HG02623 (cell line): ENCODE measurements at regions not wholly inside any gene's neighbourhood (a gene's known extent, or its start where the extent isn't known, plus 50 kb on each side); places are given as distances from the start of the nearest gene placed in this dataset.

Experiments
- ATAC-seq: cut with Tn5 transposase; IDR thresholded peaks from one replicate; pipeline ENCODE4 v1.9.1; 2021; ENCODE audit warnings: moderate library complexity; ENCODE audit not compliant: unreplicated experiment

DNA sequence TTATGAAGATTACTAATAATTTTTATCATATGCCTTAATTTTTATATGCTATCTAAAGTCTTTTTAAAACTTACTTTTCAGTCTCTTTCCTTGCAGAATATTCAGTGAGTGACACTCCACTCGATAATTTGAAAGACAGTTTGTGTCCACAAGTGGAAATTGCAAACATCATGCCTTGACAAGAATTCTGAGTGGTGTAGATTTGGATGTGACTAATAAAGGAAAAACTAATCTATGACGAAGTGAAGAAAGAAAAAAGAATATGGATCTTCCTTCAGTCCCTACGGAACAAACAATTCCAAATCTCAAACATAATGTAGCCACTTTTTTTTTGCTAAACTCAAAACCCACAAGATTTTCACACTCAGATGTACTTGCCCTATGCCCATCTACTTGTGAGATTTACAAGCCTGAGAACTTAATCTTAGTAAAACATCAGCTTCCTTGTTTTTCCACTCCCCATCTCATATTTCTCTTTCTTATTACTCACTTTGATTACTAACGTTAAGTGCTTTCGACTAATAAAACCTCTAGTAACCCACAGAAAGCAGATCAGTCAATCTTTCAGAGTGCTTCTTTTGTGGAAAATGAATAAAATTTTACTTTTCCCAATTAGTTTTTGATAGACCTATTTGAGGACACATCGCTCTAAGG, 1155.8 kb downstream of the GRIK2 start:
- ATAC-seq, result no peak

DNA sequence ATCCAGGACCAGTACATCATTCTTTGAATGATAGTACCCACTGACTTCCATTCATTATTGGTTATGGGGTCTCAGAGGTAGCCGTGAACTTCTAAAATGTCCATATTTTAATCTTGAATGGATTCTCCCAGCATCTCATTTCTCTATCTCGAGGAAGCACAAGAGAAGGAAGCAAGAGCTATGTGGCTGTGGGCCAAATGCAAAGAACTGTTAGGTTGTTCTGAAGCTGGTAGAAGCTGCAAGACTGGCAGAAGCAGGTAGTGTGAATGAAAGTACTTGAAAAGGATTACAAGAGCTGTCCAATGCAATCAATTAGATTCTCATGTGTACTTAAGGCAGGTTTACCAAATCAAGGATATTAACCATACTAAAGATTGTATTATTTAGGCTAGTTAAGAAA, 1131.8 kb downstream of the GRIK2 start:
- no peak for ATAC-seq

DNA sequence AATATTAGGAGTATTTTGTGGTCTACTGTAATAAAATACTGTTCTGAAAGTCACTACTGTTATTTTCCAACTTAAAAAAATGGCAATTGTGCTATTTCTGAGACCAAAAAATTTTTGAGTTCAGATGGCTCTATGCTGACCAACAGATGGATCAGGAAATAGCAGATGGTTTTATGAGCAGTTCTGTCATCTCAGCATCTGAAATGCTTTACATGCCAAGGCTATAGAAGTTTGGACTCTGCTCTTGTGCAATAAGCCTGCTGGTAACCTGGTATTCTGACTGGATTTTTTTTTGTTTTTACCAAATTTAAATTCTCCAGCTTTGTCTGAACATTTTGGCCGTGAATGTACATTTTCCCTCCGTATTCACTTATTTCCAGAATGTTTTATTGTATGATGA, 1127.5 kb downstream of the GRIK2 start:
- ATAC-seq, result no peak

DNA sequence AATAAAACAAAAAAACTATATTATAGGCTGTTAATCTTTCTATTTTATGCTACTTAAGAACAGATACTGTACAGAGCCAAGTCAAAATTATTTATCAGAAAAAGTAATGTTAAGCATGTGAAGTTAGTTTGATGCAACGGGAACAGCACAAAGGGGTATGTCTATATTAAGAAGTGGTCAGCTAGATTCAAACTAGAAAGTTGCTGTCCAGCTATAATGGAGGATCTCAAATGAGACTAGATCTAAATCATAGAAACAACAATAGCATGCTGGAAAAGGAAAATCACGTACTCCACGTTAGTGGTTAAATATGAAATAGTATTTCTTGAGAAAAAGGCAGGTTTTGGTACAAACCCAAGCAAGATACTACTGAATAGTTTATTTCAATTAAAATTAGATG, 1124.0 kb downstream of the GRIK2 start:
- ATAC-seq, result no peak

DNA sequence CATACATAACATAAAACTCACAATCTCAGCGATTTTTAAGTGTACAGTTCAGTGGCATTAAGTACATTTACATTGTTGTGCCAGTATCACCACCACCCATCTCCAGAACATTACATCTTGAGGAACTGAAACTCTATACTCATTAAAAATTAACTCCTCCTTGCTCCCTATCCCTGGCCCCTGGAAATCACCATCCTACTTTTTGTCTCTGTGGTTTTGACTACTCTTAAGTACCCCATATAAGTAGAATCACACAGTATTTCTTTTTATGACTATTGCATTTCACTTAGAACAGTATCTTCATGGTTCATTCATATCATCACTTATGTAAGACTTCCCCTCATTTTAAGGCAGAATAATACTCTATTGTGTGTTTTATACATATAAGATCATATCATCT, 1108.1 kb downstream of the GRIK2 start:
- no peak for ATAC-seq

DNA sequence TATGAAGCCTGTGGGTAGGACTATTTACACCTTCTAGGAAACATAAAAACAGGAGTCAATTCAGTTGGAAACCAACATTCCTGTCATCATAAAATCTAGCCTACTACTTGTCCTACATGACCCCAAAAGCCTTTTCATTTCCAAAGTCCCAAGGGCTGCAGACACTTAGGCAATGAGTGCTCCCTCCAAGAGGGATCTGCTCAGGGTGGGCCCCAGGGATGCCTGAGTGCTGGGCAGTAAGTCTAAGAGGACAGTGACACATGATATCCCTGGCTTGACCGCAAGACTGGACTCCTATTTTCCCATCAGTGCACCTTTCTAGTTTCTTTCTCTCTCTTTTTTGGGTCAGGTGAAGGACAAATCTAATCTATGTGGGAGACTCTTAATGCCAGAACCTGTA, 1101.3 kb downstream of the GRIK2 start:
- ATAC-seq, result no peak

DNA sequence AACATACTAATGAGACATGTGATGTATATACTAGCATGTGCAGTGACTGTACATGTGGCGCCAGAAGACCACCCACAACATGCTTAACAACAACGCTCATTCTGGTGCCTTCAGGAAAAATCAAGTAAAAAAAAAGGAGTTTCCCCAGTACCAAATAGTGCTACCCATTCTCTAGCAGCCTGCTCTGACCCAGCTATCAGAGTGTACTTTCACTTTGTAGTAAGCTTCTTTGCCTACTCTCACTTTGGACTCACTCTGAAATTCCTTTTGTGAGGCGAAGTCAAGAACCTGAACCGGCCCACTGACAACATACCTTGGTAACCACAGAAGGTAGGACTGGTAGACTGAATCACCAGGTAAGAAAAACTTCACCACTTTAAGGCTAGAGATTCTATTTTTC, 1100.0 kb downstream of the GRIK2 start:
- no peak for ATAC-seq

DNA sequence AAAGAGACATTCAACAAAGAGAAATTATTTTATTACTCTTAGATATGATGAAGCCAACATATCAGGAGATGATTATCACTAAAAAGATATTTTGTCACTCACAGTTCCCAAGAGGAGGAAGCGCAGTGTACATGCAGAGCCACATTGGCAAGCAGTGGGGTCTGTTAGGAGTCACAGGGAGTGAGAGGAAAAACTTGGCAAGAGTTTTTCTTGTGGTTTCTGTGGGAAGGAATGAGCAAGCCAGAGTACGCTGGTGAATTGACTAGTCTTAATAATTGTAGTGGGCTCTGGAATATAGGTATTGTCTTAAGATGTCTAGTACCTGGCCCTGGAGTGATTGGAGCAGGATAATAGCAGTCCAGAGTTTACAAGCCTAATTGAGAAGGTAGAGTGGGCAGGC, 1095.2 kb downstream of the GRIK2 start:
- ATAC-seq, result no peak

DNA sequence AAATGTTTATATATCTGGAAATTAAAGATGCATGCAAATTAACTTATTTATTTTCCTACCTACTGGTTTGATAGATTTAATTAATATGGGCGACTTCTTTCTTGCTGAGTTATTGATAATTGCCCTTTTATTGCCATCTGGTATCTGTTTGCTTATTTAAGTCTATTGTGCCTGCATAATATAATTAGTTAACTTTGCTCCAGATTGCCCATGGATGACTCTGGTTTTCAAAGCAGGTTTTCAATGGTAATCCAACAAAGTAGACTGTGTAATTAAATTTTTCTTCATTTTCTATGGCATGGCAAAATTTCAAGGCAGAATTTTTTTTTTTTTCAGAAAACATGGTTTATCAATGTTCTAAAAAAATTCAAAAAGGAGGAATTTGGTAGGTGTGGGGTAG, 1092.0 kb downstream of the GRIK2 start:
- ATAC-seq, result no peak

DNA sequence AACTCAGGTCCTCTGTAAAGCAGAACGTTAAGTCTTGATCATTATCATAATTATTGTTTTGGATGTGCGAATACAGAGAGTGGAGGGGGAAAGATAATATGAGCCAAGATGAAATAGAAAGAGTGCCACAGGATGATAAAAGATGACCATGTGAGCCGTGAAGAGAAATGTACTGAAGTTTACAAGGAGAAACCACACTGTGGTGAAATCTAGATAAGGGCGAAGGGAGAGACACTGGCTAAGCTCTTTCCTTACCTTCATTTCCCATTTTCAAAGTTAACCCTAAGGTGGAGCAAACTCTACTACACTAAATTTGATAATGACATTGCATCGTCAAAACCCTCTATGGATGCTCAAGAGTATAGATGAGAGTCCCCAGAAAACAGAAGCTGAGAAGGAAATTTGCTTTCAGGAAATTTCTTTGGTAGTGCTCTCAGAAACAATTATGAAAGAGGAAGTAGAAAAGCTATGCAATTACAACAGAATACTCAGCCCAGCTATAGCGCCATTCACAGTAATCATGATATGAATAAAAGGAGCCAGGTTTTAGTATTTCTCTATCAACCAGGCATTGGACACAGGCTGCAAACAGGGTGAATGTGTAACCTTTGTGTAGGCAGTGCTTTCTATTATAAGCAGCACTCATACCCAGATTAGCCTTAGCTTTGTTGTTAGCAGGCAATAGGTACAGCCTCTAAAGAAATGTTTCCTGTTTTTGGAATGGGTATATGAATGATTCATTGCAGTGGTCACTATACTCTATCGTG, 1080.7 kb downstream of the GRIK2 start:
- ATAC-seq, result no peak

DNA sequence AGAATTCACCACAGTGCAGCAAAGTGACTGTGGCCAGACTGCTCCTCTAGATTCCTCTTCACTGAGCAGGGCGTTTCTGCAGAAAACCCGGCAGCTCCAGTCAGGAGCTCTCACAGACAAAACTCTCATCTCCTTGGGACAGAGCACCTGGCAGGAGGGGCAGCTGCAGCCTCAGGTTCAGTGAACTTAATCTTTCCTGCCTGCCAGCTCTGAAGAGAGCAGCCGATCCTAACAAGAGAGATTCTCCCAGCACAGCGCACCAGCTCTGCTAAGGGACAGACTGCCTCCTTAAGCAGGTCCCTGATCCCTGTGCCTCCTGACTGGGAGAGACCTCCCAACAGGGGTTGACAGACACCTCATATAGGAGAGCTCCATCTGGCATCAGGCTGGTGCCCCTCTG, 1065.5 kb downstream of the GRIK2 start:
- no peak for ATAC-seq

DNA sequence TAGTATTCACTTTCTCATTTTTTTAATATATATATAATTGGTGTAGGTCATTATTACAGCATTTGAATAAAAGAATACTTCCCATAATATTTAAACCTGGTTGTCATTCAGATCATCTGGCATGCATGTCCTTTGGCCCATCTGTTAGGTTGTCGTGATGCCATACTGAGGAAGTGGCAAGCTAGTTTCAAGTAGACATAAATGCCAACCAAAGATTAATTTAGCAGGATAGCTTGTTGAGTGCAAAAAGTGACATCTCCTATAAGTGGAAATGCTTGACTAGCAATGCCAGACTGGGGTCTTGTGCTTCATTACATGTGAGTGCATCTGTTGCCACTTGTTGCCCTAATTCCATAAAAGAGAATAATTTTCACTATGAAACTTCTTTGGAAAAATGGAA, 1044.7 kb downstream of the GRIK2 start:
- no peak for ATAC-seq

DNA sequence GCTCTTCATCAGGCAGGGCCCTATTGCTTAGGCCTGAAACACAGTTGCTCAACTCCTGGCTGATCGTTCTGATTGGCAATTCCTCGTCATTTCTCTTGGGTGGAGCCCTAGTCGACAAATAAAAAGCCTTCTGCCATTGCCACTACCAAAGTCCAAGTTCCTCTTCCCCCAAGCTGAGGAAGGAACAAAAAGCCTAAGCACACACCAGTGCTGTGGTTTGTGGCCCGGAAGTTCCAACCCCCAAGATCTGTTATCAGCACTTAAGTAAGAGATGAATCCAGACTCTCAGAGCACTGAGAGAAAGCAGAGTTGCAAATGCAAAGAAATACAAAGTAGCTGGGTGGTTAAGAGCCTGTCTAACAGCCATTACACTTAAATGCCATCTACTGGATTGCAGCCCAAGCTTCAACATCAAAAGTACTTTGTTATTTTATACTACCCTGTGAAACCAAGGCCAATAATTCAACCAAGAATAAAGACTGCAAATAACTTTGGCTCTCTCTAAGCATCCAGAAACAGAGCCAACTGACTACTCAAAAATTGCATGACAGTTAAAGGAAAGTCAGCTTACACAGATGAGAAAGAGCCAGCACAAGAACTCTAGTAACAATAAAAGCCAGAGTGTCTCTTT, 1024.0 kb downstream of the GRIK2 start:
- ATAC-seq, result no peak

DNA sequence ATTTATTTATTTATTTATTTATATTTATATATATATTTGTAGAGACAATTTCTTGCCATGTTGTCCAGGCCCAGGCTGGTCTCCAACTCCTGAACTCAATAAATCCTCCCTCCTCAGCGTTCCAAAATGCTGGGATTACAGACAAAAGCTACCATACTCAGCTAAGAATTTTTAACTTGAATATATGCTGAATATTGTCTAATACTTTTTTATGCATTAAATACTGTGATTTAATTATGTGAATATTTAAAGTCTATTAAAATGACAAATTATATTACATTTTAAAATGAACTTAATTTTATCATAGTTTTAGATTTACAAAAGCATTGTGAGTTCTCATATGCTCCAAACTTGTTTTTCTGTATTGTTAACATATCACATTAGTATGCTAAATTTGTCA, 1022.4 kb downstream of the GRIK2 start:
- no peak for ATAC-seq

DNA sequence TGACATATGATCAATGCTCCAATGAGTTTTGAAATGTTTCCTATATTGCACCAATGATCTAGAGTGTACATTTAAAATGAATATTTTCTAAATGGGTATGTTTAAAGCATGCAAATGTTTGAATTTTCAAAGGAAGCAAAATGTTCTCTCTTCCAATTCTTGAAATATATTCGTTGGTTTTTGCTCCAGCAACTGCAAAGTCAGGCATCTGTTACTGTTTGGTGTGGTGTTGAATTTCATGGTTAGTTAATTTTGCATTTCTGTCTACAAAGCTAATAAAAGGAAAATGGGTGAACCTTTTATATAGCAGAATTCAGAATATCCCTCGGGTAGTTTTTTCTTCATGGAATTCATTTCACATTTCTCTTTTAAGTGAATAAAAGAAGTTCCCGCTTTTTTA, 1018.3 kb downstream of the GRIK2 start:
- ATAC-seq, result no peak

DNA sequence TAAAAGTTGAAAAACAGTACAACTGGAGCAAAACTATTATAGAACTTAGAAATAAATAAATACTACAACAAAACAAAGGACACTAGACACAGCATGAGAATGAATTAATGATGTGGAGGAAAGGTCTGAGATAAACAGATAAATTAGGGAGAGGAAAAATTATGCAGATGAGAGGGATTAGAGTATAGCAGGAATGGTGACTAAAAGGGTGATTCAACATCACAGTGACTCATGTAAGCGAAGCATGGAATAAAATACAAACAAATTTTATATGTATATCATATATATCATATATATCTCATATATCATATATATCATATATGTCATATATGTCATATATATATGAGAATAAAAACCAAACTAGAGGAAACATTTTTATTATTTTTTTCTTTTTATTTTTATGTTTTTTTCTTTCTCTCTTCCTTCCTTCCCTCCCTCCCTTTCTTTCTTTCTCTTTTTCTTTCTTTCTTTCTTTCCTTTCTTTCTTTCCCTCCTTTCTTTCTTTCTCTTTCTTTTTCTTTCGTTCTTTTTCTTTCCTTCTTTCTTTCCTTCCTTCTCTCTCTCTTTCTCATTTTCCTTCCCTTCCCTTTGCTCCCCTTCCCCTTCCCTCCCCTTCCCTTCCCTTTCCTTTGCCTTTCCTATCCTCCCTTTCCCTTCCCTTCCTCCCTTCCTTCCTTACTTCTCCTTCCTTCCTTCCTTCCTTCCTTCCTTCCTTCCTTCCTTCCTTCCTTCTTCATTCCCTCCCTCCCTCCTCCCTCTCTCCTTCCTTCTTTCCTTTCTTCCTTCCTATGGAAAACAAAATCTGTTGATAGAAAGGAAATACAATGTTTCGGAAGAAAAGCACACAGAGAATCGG, 1014.6 kb downstream of the GRIK2 start:
- no peak for ATAC-seq

DNA sequence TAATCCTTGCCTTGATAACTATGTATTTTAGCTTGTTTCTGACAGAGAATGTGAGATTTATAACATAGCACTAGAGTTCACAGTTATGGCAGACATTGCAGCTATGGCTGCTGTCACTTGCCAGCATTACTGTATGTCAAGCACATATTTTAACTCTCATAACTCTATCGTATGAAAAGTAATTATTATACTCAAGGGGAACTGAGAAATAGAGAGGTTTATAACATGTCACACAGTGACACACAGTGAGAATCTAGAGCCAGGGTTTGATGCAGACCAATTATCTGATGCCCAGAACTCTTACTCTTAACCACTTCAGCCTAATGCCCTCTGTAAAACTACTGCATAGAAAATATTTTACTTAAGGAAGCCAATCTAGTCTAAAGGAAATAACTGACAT, 1012.4 kb downstream of the GRIK2 start:
- no peak for ATAC-seq

DNA sequence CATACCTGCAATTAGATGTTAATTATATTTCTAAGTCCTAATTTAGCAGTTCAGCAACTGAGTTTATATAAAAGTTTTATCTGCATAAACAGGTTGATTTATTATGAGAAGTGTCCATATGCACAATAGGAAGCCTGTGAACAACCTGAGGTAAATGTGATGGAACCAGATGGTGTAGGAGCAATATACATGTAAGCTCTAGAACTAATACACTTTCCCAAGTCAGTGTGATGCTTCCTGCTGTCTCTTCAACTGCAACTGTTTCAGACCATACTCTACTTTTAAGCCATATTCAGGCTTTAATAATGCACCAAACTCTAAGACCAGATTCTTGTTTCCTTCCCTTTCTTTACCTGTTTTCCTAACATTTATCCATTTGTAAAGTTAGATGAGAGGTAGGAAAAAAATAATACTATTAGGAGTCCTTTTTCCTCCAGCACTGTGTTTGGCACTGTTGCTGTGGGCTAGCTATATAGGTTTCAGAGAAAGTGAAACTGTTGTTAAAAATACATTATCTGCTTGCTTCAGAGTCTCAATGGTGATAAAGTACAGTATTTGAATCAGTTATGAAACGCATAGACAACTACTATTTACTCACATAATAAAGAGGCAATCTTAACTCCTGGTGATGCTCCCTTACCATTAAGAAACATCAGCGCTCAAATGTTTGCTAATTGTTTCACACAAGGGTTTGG, 1009.3 kb downstream of the GRIK2 start:
- no peak for ATAC-seq

DNA sequence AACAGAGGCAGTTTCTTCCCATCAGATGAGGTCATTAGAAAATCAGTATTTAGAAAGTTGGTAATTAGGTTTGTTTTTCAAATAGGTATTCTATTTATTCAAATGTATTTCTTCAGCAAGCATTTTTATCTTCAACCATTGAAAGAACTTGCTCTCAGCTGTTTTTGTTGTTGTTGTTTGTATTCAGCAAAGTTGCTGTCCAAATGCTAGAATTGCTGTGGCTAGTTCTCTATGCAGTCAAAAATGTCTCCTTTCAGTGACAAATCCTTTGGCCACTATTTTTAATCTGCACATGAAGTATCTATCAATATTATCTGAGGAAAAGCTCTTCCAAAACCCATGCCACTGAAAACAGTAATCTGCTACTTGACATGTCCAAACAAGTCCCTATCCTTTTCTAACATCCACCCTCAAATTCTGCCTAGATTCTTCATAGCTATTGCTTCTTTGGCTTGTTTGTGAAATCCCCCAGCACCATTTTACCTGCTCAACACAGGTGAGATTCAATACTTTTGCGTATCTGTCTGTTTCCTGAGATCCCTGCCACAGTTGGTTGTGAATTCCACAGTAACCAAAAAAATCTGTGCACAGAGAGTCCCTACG, 1005.4 kb downstream of the GRIK2 start:
- ATAC-seq, result no peak

DNA sequence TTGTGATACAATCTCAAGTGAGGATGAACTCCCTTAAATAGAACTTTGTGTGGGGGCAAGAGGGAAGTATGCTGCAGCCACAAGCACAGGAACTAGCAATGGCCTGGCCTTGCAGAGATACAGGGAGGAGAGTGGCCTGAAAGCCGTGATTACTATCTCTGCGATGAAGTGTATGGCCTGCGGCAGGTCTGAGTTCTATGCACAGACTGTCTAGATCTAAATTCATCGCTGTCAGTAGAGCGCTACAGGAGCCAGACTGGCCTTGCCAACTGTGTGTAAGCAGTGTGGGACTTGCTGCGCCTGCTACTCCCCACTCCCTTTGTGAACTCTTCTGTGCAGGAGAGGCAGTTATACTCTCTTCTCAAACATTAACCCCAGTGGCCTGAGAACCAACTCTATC, 997.0 kb downstream of the GRIK2 start:
- ATAC-seq, result no peak
